A172 (cell line): ENCODE measurements at regions not wholly inside any gene's neighbourhood (a gene's known extent, or its start where the extent isn't known, plus 50 kb on each side); places are given as distances from the start of the nearest gene placed in this dataset.
"Not testable (repeated sequence)": the region's sequence is repeated elsewhere in the genome, so short reads cannot be mapped to it uniquely, and the experiment has no call there.

Source experiments
- DNase-seq: peaks from one replicate; pipeline ENCODE4 v3.0.0-alpha.2; 2015; ENCODE audit warnings: low spot score

DNA sequence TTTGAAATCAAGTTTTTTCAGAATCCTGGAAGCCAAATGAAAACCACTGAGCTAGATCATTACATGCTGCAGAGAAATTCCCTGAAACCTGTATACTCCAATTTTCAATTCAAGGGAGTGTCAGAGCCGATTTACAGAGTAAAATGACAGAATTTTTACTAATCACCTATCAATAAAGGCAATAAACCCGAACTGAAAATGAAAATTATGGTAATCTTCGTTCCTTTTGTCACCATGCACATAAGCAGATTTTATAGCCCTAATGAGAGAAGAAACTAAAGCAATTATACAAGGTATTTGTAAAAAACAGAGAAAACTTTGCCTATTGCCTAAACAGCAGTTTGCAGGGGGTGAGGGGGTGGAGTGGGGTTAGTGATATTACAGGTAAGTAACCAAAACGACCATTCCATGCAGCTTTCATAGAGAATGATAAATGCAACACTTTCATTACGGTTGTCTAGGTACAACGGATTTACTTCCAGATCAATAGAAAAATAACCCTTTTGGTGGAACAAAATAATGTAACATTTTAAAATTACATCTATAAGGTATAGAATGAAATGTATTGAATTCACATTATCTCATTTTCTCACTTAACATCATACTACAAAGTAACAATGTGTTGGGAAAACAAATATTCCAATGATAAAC lies 115.2 kb upstream of the BEND6 start:
- no peak for DNase-seq

DNA sequence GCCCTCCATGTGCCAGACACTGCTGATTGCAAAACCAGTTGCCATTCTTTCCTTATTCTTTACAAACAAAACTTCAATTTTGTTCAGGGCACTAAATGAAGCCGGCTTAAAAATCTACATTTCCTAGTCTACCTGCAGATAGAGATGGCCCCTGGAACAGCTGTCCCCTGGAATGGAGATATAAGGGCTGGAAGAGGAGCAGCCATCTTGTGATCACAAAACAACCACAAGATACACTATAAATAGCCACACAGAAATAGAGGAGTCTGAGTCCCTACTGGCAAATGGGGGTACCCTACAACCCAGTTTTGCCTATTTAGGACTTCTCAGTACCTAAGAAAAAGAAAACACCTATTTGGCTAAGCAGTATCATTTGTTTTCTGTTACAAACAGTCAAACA lies 115.9 kb upstream of the BEND6 start:
- DNase-seq: no peak

DNA sequence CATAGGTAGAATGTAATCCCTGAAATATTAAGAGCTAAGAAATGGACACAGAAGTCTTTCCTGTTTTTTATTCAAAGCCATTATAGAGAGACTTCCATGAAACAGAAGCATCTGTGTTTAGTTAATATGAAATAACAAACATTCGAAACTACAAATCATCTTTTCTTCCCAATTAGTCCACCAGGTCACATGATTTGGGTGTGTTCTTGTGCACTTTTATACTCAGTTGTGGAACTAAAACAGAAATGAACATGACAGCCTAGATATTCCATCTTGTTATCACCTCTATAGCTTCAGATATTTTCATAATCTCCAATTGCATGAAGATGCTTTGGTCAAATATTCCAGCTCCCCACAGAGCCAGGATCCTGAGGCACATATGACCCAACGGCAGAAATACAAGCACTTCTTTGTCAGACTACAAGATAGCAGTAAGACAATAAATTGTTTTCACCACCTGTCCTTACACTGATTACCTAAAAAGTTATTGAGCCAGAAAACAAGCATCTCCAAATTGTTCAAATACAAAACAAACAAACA lies 116.8 kb upstream of the BEND6 start:
- no peak for DNase-seq

DNA sequence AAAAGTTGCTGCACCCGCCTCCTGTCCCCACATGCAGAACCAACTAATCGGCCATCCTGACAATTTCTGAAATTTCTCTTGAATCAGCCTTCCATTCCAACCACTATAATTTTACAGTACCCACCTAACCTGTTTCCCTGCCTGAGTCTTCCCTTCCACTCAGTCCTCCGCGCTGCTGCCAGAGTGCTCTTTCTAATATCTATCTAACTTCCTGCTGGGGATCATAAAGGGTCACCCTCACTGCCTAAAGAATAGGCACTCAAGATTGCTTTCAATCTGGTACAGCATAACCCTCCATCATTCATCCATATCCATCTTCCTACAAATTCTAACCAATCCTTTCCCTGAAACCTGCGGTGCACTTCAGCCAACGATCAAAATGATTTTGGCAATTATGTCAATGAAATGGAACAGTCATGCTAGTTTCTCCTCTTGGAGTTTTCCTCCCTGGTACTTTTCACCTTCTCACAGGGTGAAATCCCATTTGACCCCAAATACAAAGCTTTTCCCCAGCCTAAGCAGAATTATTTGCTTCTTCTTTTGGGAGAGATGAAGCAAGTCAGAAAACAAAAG lies 117.5 kb upstream of the BEND6 start:
- DNase-seq: no peak

DNA sequence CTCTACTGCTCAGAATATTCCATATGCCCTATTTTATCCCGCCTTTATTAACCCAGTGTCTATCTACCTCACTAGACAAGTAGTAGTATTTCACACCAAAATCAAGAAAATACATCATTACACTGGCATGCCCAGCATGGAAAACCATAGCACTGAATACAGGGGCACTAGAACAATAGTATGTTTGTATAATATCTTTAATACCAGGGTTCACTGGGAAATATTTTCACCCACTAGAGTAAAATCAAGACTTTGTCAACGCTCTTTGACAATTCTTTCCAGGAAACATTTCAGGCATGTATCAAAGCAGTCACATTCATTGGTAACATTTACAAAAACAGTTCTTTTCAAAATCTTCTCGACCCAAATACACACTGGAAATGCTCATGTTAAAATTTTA lies 119.3 kb upstream of the BEND6 start:
- no peak for DNase-seq

DNA sequence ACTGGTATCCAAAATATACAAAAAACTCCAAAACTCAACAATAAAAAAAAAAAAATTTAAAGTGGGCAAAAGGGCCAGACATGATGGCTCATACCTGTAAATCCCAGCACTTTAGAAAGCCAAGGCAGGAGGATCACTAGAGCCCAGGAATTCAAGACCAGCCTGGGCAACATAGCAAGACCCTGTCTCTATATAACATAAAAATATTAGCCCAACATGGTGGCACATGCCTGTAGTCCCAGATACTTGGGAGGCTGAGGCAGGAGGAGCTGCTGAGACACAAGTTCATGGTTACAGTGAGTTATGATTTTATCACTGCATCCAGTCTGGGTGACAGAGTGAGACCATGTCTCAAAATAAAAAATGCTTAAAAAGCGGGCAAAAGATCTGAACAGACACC lies 121.0 kb upstream of the BEND6 start:
- no peak for DNase-seq

DNA sequence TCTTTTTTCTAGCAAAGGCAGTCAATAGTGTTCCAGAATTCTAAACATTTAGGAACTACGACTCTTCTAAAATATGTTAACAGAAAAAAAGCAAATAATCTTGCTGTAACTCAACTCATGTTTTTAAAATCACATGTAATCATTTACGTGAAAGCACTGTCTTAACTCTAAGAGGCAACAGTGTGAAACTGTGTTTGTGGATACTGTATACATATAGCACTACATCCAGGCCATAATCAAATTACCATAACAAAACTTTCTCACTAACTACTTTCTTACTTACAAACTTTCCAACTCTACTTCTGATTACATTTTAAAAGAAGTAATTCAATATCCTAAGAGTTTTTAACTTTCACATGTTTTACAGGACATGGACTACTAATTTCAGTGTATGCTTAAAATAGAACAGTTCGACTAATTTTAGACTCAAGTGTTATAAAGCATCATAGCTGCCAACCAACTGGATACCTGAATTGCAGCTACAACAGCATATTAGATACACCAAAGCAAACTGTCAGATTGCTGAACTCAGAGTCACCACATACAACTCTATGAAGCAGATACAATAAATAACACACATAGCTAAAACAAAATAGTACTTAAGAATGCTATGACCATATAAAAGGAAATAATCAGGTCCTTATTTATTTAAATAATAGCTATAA lies 121.6 kb upstream of the BEND6 start:
- DNase-seq: no peak

DNA sequence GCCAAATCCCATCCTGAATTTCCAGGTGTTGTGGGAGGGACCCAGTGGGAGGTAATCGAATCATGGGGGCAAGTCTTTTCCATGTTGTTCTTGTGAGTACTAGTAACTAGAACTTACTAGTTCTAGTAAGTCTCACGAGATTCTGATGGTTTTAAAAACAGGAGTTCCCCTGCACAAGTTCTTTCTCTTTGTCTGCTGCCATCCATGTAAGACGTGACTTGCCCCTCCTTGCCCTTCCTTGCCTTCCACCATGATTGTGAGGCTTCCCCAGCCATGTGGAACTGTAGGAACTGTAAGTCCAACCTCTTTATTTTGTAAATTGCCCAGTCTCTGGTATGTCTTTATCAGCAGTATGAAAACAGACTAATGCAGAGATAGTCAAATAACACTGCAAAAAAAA lies 122.7 kb upstream of the BEND6 start:
- no peak for DNase-seq

DNA sequence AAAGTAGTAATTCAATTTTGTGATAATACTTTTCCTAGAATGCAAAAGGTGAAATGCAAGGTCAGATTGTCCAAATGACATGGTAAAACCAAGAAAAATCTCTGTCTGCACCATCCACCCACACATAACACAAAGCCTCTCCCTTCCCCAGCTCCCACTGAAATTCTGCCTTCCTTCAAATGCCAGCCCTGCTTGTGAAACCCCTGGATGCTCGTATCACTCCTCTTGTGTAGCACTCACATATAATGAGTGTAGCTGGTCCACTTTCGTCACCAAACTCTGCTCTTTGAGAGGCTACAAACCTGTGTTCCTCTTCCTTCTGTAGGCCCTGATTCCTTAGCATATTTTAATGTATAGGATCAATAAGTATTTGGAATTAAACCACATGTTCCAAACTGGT lies 123.6 kb upstream of the BEND6 start:
- no peak for DNase-seq

DNA sequence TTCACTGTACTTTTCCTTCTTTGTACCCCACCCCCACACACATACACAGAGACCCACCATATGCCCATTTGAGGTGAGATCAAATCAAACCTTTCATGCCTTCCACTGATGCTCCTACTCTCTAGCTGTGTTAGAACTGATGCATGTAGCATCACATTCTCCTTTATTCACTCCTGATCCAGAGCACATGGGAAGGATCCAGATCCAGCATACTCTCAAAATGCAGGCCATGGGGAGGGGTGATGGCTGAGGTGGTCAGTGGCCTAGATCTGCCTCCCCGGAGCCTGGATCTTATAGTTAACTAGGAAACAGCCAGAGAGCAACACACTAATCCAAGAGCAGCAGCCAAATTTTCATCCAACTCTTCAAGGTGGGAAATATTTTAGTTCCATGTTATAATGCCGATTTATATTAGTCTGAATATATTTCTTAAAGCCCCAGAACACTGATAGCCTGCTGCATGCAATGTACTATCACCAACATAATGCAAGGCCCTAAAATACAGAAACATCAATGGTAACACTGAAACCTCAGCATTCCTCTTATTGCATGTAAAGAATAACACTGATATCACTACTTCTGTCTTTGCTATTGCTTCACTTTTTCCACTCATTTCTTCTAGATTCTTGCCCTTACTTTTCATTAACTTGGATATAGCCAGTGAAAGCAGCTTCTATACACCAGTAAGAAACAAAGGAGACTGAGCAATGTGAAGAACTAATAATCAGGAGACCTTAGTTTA lies 126.8 kb upstream of the BEND6 start:
- no peak for DNase-seq

DNA sequence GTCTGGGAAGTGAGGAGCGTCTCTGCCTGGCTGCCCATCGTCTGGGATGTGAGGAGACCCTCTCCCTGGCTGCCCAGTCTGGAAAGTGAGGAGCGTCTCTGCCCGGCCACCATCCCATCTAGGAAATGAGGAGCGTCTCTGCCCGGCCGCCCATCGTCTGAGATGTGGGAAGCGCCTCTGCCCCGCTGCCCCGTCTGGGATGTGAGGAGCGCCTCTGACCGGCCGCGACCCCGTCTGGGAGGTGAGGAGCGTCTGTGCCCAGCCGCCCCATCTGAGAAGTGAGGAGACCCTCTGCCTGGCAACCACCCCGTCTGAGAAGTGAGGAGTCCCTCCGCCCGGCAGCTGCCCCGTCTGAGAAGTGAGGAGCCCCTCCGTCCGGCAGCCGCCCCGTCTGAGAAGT lies 130.5 kb upstream of the BEND6 start:
- not testable (repeated sequence) for DNase-seq

DNA sequence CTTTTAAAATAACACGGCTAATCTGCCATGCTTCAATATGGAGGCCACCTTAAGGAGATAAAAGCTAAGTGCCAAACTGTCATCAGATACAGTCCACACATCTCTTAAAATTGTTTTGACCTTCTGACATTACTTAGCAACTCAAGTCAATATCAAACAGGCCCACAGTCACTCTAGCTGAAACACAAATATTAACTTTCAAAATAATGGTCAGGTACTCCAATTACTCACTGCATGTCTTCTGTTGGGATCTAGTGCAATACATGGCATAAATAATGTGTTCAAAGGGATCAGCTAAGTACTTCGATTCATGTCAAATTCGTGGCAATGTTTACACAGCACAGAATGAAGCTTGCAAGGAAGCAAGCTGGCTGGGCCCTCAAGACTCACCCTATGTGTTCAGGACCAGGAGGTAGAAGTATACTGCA lies 133.9 kb upstream of the BEND6 start:
- DNase-seq: no peak

DNA sequence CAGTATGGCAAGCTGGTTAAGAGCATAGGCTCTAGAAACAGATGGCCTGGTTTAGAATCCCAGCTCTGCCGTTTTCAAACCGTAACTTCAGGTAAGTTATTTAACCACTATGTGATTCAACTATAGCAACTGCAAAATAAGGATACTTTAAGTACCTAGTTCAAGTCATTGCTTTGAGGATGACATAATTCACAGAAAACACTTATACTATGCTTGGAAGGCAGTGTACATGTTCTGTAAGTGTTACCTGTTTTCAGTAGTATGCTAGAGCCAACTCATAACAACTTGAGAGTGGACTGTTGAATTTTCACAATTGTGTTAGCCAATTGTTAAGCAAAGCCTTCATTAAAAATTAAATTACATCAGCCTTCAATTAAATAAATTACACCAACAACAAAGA lies 134.8 kb upstream of the BEND6 start:
- no peak for DNase-seq

DNA sequence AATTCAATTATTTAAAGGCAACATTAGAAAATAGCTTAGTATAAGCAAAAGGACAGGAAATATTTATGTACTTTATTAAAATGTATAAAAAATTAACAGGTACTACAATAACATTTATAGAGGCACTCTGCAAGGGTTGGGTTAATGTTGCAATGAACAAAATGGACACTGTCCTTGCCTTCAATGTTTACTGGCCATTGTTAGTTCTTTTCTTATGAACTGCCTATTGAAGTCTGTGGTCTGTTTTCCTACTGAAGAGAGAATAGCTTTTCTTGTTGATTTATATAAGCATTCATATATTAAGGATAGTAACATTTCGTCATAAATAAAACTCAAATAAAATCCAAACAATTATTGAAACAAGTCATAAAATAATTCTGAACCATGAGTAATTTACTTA lies 135.3 kb upstream of the BEND6 start:
- no peak for DNase-seq

DNA sequence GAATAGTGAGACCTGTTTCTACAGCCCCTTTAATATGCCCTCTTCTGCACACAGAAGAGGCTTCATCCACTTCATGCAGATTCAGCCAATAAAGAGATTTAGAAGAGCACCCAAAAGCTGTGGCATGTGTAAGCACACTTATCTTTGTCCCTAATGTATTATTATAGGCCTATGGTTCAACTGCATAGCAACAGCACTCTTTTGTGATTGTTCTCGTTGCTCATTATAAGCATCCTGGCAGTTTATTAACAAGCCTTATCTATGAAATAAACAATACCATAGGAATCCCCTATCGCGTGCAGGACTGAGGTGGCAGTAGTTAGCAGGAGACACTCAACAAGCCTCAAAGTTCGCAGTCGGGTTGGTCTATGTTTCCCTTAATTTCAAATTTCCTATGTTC lies 138.5 kb upstream of the BEND6 start:
- no peak for DNase-seq

DNA sequence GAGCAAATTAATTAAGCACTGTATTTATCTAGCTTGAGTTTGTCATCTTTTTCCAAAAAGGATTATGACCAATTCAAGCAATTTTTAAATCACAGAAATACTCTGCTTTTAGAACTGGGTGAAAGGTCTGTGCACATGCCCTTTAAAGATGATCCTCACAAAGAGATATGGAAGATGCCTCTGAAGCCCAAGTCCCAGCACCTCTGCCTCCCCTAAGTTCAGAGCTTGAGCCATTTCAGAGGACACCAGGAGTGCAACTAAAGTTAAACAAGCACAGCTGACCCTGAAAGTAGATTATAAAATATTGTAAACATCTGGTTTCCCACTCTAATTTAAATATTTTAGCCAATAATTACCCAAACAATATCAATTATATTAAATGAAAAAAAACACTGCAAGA lies 139.5 kb upstream of the BEND6 start:
- DNase-seq: no peak

DNA sequence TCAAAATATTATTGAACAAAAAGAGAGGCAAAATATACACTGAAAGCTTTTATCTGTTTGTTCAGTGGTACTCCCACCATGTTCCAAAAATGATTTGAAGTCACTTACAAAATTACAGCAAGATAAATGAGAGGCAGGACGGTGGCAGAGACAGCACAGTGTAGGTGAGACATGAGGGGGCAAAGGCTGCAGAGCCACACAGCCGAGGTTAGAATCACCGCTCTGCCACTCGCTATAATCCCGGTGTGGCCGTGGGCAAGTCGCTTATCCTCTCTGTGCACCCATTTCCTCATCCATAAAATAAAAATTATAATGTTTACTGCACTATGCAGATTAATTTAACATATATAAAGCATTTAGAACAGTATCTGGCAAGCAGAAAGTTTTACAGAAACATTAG lies 140.1 kb upstream of the BEND6 start:
- no peak for DNase-seq

DNA sequence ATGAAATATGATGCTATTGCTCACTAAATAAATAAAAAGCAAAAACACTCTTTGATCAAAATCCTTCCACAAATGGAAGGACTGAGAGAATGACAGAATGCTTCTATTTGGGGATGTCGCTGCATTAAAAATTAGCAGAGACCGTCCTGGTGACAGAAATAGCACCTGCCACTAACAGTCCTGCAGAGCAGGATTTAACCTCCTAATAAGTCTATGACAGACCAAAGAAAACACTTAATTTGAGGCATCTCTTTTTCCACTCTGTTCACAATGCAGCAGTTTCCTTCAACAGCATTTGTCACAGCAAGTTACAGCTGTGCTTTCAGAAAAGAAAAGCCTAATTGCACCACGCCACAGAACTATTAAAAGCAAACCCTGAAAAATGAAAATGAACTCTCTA lies 140.6 kb upstream of the BEND6 start:
- no peak for DNase-seq

DNA sequence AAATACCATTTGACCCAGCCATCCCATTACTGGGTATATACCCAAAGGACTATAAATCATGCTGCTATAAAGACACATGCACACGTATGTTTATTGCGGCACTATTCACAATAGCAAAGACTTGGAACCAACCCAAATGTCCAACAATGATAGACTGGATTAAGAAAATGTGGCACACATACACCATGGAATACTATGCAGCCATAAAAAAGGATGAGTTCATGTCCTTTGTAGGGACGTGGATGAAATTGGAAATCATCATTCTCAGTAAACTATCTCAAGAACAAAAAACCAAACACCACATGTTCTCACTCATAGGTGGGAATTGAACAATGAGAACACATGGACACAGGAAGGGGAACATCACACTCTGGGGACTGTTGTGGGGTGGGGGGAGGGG lies 142.1 kb upstream of the BEND6 start:
- DNase-seq: not testable (repeated sequence)

DNA sequence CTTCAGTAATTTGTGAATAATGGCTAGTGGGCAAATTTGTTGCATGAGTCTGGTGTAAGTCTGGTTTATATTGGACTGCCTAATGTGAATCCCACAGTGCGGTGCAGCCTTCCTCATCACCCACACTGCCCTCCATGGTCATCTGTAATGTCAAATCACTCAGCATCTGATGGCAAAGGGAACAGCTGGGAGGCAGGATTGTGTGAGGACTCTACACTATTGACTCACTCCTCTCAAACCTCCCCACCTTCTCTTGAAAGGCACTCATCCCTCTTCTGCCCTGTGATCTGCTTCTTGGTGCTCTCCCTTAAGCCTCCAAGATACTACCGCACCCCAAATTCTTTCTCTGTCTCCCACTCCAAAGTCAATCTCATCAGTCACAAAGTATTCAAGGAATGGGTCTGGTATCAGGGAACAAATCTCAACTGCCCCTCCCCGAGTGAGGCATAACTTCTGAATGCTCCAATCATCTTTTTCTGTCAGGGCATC lies 146.0 kb upstream of the BEND6 start:
- peak; percentile 91 for DNase-seq

DNA sequence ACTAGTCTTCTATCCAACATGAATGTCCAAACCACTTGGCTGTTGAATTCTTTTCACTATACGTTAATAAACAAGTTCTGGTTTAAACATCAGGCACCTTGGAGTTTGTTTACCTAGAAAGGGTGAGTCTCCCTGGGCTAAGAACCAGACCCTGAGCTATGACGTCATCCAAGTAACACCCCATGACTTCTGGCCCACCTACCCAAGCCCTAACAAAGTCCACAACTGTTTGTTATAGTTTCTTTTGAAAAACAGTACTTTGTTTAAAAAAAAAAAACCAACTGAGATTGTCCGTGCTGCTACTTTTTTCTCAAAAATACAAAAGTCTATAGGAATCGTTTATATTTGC lies 146.9 kb upstream of the BEND6 start:
- DNase-seq: no peak

DNA sequence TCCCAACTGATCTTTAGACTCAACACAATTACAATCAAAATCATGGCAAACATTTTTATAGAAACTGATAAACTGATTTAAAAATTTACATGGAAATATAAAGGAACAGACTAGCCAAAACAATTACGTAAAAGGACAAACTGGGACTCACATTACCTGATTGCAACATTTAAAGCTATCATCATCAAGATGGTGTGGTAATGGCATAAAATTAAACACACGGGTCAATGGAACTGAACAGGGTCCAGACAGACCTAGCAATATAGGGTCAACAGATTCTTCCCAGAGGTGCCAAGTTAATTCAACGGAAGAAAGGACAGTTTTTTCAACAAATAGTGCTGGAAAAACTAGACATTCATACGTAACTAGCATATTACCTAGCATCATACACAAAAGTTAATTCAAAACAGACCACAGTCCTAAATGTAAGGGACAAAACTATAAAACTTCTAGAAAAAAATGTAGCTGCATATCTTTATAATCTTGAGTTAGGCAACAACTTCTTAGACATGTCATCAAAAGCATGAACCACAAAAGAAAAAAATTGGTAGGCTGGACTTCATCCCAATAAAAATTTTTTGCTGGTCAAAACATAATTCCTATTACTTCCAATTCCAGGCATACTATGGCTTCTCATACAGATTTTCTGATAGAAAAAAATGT lies 147.4 kb upstream of the BEND6 start:
- no peak for DNase-seq
